Neural progenitor cell (in vitro differentiated cells): ENCODE measurements at regions not wholly inside any gene's neighbourhood (a gene's known extent, or its start where the extent isn't known, plus 50 kb on each side); places are given as distances from the start of the nearest gene placed in this dataset.

Experiments
- CTCF ChIP-seq: fragments of 200-600 bp; sonication (generic); IDR thresholded peaks from 2 replicates; pipeline ENCODE4 v1.5.1; 2017; ENCODE audit warnings: antibody characterized with exemption, mild to moderate bottlenecking
- EZH2 ChIP-seq: fragments of 200-600 bp; sonication (generic); IDR thresholded peaks from 2 replicates; pipeline ENCODE4 v1.6.1; 2017; ENCODE audit warnings: antibody characterized with exemption, mild to moderate bottlenecking, moderate library complexity
- EZH2phosphoT487 ChIP-seq: fragments of 200-600 bp; sonication (generic); IDR thresholded peaks from 2 replicates; pipeline ENCODE4 v1.6.1; 2017; ENCODE audit warnings: antibody characterized with exemption

GRCh38 chr6:111926731-111927302, 53.6 kb upstream of the FYN start:
- TF ChIP-seq CTCF = no peak
- TF ChIP-seq EZH2phosphoT487 = no peak
- TF ChIP-seq EZH2 = no peak
